HEK293T (cell line): ENCODE measurements at regions not wholly inside any gene's neighbourhood (a gene's known extent, or its start where the extent isn't known, plus 50 kb on each side); places are given as distances from the start of the nearest gene placed in this dataset.

Experiments used
- CTCF ChIA-PET: fragments of 350-600 bp; formaldehyde crosslinking; extraction: SDS; loops from one replicate; lab custom pipeline; 2021; ENCODE audit warnings: antibody characterized with exemption, inconsistent platforms; lab: Yijun Ruan, JAX
- POLR2A ChIA-PET: fragments of 350-600 bp; formaldehyde crosslinking; extraction: SDS; loops from one replicate; lab custom pipeline; 2020; ENCODE audit warnings: antibody characterized with exemption, inconsistent platforms; lab: Yijun Ruan, JAX
- DNase-seq: peaks from one replicate; pipeline ENCODE4 v3.0.0; 2012; ENCODE audit warnings: mixed read lengths; ENCODE audit errors: extremely low spot score
- ARNT ChIP-seq: fragments of 450-650 bp; IDR thresholded peaks from 2 replicates; pipeline ENCODE4 v1.6.1; 2017; ENCODE audit warnings: mild to moderate bottlenecking
- BHLHE40 ChIP-seq: fragments of 450-650 bp; IDR thresholded peaks from 2 replicates; pipeline ENCODE4 v1.6.1; 2016; ENCODE audit warnings: mild to moderate bottlenecking, moderate library complexity, borderline replicate concordance
- CTBP1 ChIP-seq: fragments of 450-650 bp; IDR thresholded peaks from 2 replicates; pipeline ENCODE4 v1.6.1; 2016; ENCODE audit warnings: borderline replicate concordance
- ELF4 ChIP-seq: fragments of 450-650 bp; IDR thresholded peaks from 2 replicates; pipeline ENCODE4 v1.6.1; 2017; ENCODE audit warnings: antibody characterized with exemption
- FOXA1 ChIP-seq: fragments of 450-650 bp; IDR thresholded peaks from 2 replicates; pipeline ENCODE4 v1.6.1; 2016; ENCODE audit warnings: mild to moderate bottlenecking
- FOXK2 ChIP-seq: fragments of 450-650 bp; IDR thresholded peaks from 2 replicates; pipeline ENCODE4 v1.6.1; 2016; ENCODE audit warnings: mild to moderate bottlenecking
- FOXM1 ChIP-seq: fragments of 450-650 bp; IDR thresholded peaks from 2 replicates; pipeline ENCODE4 v1.6.1; 2017; ENCODE audit warnings: mild to moderate bottlenecking, borderline replicate concordance
- HDGF ChIP-seq: fragments of 450-650 bp; IDR thresholded peaks from 2 replicates; pipeline ENCODE4 v1.6.1; 2017; ENCODE audit warnings: antibody characterized with exemption, borderline replicate concordance
- L3MBTL2 ChIP-seq: fragments of 450-650 bp; conservative IDR thresholded peaks from 2 replicates; pipeline ENCODE4 v1.6.1; 2016; ENCODE audit warnings: mild to moderate bottlenecking
- LEF1 ChIP-seq: fragments of 450-650 bp; IDR thresholded peaks from 2 replicates; pipeline ENCODE4 v1.6.1; 2017; ENCODE audit warnings: mild to moderate bottlenecking, borderline replicate concordance
- NFRKB ChIP-seq: fragments of 450-650 bp; IDR thresholded peaks from 2 replicates; pipeline ENCODE4 v1.6.1; 2016; ENCODE audit warnings: mild to moderate bottlenecking, moderate library complexity
- PKNOX1 ChIP-seq: fragments of 450-650 bp; IDR thresholded peaks from 2 replicates; pipeline ENCODE4 v1.6.1; 2016
- SP1 ChIP-seq: fragments of 450-650 bp; IDR thresholded peaks from 2 replicates; pipeline ENCODE4 v1.6.1; 2017
- SUZ12 ChIP-seq: fragments of 450-650 bp; IDR thresholded peaks from 2 replicates; pipeline ENCODE4 v1.6.1; 2016; ENCODE audit warnings: mild to moderate bottlenecking
- TARDBP ChIP-seq: fragments of 450-650 bp; IDR thresholded peaks from 2 replicates; pipeline ENCODE4 v1.6.1; 2016
- ZNF384 ChIP-seq: fragments of 450-650 bp; IDR thresholded peaks from 2 replicates; pipeline ENCODE4 v1.6.1; 2016

GRCh38 chr9:84207491-84207951, 133.0 kb downstream of the SLC28A3 start:
- no peak for DNase-seq
- no peak for TF ChIP-seq FOXK2
- no peak for TF ChIP-seq HDGF
- no peak for TF ChIP-seq ELF4
- TF ChIP-seq FOXM1, result no peak
- TF ChIP-seq L3MBTL2, result no peak
- TF ChIP-seq PKNOX1, result no peak
- no peak for TF ChIP-seq TARDBP
- TF ChIP-seq SP1, result no peak
- TF ChIP-seq LEF1, result no peak
- TF ChIP-seq SUZ12, result no peak
- no peak for TF ChIP-seq CTBP1
- no peak for TF ChIP-seq BHLHE40
- no peak for TF ChIP-seq ARNT
- no peak for TF ChIP-seq ZNF384
- ChIA-PET POLR2A (no interaction called here), CTCF (no interaction called here)

- ChIA-PET POLR2A (no interaction called here), CTCF (no interaction called here)
- DNase-seq, result no peak
- TF ChIP-seq HDGF, result no peak
- TF ChIP-seq PKNOX1, result no peak
- no peak for TF ChIP-seq L3MBTL2
- TF ChIP-seq LEF1, result no peak
- no peak for TF ChIP-seq BHLHE40
- no peak for TF ChIP-seq ARNT
- TF ChIP-seq ZNF384, result no peak
- no peak for TF ChIP-seq SP1
- no peak for TF ChIP-seq FOXM1
- no peak for TF ChIP-seq ELF4
- TF ChIP-seq CTBP1, result no peak
- no peak for TF ChIP-seq NFRKB
- no peak for TF ChIP-seq SUZ12
- TF ChIP-seq TARDBP, result no peak
- no peak for TF ChIP-seq FOXA1
Measured at GRCh38 chr9:84212246-84212645, 128.3 kb downstream of the SLC28A3 start.

- CTCF ChIA-PET, result no interaction called here
Measured at GRCh38 chr9:84212982-84213381, 127.6 kb downstream of the SLC28A3 start.

GRCh38 chr9:84216151-84216550, 124.4 kb downstream of the SLC28A3 start:
- CTCF ChIA-PET, result no interaction called here
- TF ChIP-seq ELF4, result no peak
- TF ChIP-seq FOXA1, result no peak
- no peak for TF ChIP-seq LEF1
- no peak for TF ChIP-seq CTBP1
- TF ChIP-seq BHLHE40, result no peak
- no peak for TF ChIP-seq TARDBP
- POLR2A ChIA-PET, result no interaction called here
- no peak for DNase-seq

More at GRCh38 chr9:84212982-84213381, 127.6 kb downstream of the SLC28A3 start:
- POLR2A ChIA-PET, result no interaction called here
- TF ChIP-seq CTBP1 (no peak), LEF1 (no peak), SP1 (no peak), BHLHE40 (no peak), ZNF384 (no peak), ELF4 (no peak), FOXA1 (no peak), FOXK2 (no peak), ARNT (no peak), HDGF (no peak), PKNOX1 (no peak), TARDBP (no peak), L3MBTL2 (no peak), NFRKB (no peak)
- DNase-seq, result no peak

- no peak for DNase-seq
- CTCF ChIA-PET, result no interaction called here
- POLR2A ChIA-PET, result no interaction called here
- no peak for TF ChIP-seq SUZ12
- no peak for TF ChIP-seq SP1
- no peak for TF ChIP-seq NFRKB
- no peak for TF ChIP-seq FOXA1
- no peak for TF ChIP-seq ZNF384
- no peak for TF ChIP-seq FOXK2
- TF ChIP-seq TARDBP, result no peak
- TF ChIP-seq ELF4, result no peak
- no peak for TF ChIP-seq ARNT
- no peak for TF ChIP-seq LEF1
- TF ChIP-seq CTBP1, result no peak
- no peak for TF ChIP-seq BHLHE40
- no peak for TF ChIP-seq FOXM1
- TF ChIP-seq HDGF, result no peak
- TF ChIP-seq PKNOX1, result no peak
- TF ChIP-seq L3MBTL2, result no peak
Measured at GRCh38 chr9:84218322-84218721, 122.2 kb downstream of the SLC28A3 start.

- ChIA-PET CTCF (no interaction called here), POLR2A (no interaction called here)
- no peak for DNase-seq
- TF ChIP-seq LEF1 (no peak), FOXK2 (no peak), PKNOX1 (no peak), HDGF (no peak), NFRKB (no peak), FOXA1 (no peak), CTBP1 (no peak), L3MBTL2 (no peak), TARDBP (no peak), ZNF384 (no peak), ARNT (no peak), FOXM1 (no peak), SP1 (no peak), ELF4 (no peak), SUZ12 (no peak), BHLHE40 (no peak)
Measured at GRCh38 chr9:84224246-84224645, 116.3 kb downstream of the SLC28A3 start.
